ENCODE measurements at regions not wholly inside any gene's neighbourhood (a gene's known extent, or its start where the extent isn't known, plus 50 kb on each side); places are given as distances from the start of the nearest gene placed in this dataset.

DNA sequence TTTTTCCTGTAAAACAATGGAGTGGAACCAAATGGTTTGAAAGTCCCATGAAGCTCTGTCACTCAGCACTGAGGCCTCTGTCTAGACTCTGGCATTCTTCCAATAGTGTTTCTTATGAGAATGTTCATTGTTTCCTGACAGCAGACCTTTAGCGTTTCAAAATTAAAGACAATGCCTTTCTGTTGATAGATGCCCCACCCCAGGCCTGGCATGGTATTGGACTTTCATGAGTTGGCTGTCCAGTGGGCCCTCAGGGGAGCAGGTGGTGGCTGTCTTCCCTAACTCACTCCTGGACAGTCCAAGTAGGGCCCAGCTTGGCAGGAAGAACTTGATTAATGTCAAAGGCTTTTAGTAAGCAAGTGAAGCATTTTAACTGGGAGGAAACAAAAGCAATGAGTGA, 186.5 kb upstream of the CCL2 start (continued):
- TF ChIP-seq, protein P1, sequence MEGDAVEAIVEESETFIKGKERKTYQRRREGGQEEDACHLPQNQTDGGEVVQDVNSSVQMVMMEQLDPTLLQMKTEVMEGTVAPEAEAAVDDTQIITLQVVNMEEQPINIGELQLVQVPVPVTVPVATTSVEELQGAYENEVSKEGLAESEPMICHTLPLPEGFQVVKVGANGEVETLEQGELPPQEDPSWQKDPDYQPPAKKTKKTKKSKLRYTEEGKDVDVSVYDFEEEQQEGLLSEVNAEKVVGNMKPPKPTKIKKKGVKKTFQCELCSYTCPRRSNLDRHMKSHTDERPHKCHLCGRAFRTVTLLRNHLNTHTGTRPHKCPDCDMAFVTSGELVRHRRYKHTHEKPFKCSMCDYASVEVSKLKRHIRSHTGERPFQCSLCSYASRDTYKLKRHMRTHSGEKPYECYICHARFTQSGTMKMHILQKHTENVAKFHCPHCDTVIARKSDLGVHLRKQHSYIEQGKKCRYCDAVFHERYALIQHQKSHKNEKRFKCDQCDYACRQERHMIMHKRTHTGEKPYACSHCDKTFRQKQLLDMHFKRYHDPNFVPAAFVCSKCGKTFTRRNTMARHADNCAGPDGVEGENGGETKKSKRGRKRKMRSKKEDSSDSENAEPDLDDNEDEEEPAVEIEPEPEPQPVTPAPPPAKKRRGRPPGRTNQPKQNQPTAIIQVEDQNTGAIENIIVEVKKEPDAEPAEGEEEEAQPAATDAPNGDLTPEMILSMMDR (IDR thresholded peaks at IDR 0.05; ENCODE audit: low read depth, low read length, missing input control) = no peak

DNA sequence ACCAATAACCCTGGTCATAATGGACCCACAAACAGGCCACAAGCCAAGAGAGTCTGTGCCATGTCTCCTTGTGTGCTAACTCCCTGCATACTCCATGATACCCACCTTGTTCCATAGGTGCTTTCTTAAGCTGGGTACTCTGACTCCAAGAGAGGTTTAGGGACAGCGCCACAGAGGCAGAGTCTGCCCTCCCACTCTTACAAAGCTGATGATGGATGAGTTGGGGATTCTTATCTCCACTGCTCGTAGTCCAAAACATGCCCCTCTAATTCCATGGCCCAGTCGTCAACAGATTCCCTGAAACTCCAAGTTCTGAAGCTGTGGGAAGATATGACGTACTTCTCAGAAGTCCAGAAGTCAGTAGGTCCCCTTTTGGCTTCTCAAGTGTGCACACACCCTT, 184.4 kb upstream of the CCL2 start:
- Histone ChIP-seq H3K9ac (ENCODE audit: low read depth in 1 of 2, low read length in 2 of 2) (no peak overlapping the region), H3K27me3 (ENCODE audit: control insufficient read depth in 4 of 4, insufficient read depth in 4 of 4, low read length in 3 of 4) (no peaks in the 10 kb centered on the region), H3K9me3 (ENCODE audit: control insufficient read depth in 4 of 4, low read length in 3 of 4) (no peaks in the 10 kb centered on the region), H3K4me3 (ENCODE audit: low read depth in 1 of 3, low read length in 3 of 3) (no peak overlapping the region), H3K27ac (ENCODE audit: low read depth in 1 of 2, low read length in 2 of 2) (no peak overlapping the region), H3K4me1 (ENCODE audit: control insufficient read depth in 4 of 4, insufficient read depth in 4 of 4, low read length in 3 of 4) (no peaks in the 10 kb centered on the region), H3K36me3 (ENCODE audit: control insufficient read depth in 4 of 4, insufficient read depth in 3 of 4, low read depth in 1 of 4, low read length in 3 of 4) (no peaks in the 10 kb centered on the region)
- 78% methylated on average over 4 of the region's 4 CpGs for WGBS
- no peak for DNase-seq (ENCODE audit: low spot score)
- TF ChIP-seq EGR1 (IDR thresholded peaks at IDR 0.05; ENCODE audit: low read depth in 2 of 2) (no peak), GABPA (IDR thresholded peaks at IDR 0.05 in 1 of 2, conservative IDR thresholded peaks at IDR 0.05 in 1 of 2) (no peak), NR2F2 (IDR thresholded peaks at IDR 0.05) (no peak), FOXA1 (IDR thresholded peaks at IDR 0.05) (no peak), YY1 (IDR thresholded peaks at IDR 0.05) (no peak), TAF1 (conservative IDR thresholded peaks at IDR 0.05) (no peak), SP1 (IDR thresholded peaks at IDR 0.05) (no peak), RXRA (IDR thresholded peaks at IDR 0.05) (no peak), HNF4G (IDR thresholded peaks at IDR 0.05) (no peak), HNF4A (conservative IDR thresholded peaks at IDR 0.05) (no peak), JUND (IDR thresholded peaks at IDR 0.05) (no peak), FOXA2 (IDR thresholded peaks at IDR 0.05) (no peak), RAD21 (IDR thresholded peaks at IDR 0.05) (no peak)
- TF ChIP-seq, protein P2, sequence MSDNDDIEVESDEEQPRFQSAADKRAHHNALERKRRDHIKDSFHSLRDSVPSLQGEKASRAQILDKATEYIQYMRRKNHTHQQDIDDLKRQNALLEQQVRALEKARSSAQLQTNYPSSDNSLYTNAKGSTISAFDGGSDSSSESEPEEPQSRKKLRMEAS (IDR thresholded peaks at IDR 0.05) = no peak
- TF ChIP-seq, protein P3, sequence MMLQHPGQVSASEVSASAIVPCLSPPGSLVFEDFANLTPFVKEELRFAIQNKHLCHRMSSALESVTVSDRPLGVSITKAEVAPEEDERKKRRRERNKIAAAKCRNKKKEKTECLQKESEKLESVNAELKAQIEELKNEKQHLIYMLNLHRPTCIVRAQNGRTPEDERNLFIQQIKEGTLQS (IDR thresholded peaks at IDR 0.05) = no peak
- TF ChIP-seq, protein P4, sequence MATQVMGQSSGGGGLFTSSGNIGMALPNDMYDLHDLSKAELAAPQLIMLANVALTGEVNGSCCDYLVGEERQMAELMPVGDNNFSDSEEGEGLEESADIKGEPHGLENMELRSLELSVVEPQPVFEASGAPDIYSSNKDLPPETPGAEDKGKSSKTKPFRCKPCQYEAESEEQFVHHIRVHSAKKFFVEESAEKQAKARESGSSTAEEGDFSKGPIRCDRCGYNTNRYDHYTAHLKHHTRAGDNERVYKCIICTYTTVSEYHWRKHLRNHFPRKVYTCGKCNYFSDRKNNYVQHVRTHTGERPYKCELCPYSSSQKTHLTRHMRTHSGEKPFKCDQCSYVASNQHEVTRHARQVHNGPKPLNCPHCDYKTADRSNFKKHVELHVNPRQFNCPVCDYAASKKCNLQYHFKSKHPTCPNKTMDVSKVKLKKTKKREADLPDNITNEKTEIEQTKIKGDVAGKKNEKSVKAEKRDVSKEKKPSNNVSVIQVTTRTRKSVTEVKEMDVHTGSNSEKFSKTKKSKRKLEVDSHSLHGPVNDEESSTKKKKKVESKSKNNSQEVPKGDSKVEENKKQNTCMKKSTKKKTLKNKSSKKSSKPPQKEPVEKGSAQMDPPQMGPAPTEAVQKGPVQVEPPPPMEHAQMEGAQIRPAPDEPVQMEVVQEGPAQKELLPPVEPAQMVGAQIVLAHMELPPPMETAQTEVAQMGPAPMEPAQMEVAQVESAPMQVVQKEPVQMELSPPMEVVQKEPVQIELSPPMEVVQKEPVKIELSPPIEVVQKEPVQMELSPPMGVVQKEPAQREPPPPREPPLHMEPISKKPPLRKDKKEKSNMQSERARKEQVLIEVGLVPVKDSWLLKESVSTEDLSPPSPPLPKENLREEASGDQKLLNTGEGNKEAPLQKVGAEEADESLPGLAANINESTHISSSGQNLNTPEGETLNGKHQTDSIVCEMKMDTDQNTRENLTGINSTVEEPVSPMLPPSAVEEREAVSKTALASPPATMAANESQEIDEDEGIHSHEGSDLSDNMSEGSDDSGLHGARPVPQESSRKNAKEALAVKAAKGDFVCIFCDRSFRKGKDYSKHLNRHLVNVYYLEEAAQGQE (IDR thresholded peaks at IDR 0.05) = no peak
- TF ChIP-seq, protein P1 (IDR thresholded peaks at IDR 0.05; ENCODE audit: low read depth, low read length, missing input control) = no peak
- TF ChIP-seq, protein P5, sequence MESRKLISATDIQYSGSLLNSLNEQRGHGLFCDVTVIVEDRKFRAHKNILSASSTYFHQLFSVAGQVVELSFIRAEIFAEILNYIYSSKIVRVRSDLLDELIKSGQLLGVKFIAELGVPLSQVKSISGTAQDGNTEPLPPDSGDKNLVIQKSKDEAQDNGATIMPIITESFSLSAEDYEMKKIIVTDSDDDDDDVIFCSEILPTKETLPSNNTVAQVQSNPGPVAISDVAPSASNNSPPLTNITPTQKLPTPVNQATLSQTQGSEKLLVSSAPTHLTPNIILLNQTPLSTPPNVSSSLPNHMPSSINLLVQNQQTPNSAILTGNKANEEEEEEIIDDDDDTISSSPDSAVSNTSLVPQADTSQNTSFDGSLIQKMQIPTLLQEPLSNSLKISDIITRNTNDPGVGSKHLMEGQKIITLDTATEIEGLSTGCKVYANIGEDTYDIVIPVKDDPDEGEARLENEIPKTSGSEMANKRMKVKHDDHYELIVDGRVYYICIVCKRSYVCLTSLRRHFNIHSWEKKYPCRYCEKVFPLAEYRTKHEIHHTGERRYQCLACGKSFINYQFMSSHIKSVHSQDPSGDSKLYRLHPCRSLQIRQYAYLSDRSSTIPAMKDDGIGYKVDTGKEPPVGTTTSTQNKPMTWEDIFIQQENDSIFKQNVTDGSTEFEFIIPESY (IDR thresholded peaks at IDR 0.05) = no peak

Data from liver (tissue), 8 donors.